Gastroesophageal sphincter (tissue), 4 donors: ENCODE measurements at regions not wholly inside any gene's neighbourhood (a gene's known extent, or its start where the extent isn't known, plus 50 kb on each side); places are given as distances from the start of the nearest gene placed in this dataset.

Experiments used
- ATAC-seq: fragments of 150-250 bp; one replicate; pipeline ENCODE4 v1.9.1; 2016; ENCODE audit warnings: mild to moderate bottlenecking, moderate library complexity
- H3K27ac ChIP-seq, 4 donors: fragments of 200-600 bp; sonication (generic) in 3 of 4; 1 replicate in 3 of 4; 2 replicates in 1 of 4; pipeline ENCODE4 v1.5.1; 2016 to 2019
- H3K27me3 ChIP-seq: fragments of 200-600 bp; sonication (generic); one replicate; pipeline ENCODE4 v1.5.1; 2019
- H3K36me3 ChIP-seq, 2 donors: fragments of 200-600 bp; sonication (generic); one replicate each; pipeline ENCODE4 v1.5.1; 2019; ENCODE audit warnings: control low read depth in 1 of 2
- H3K4me1 ChIP-seq, 3 donors: fragments of 200-600 bp; sonication (generic); 1 replicate in 2 of 3; 2 replicates in 1 of 3; pipeline ENCODE4 v1.5.1; 2016 to 2019; ENCODE audit warnings: control low read depth in 2 of 3
- H3K4me3 ChIP-seq, 2 donors: fragments of 200-600 bp; sonication (generic); one replicate each; pipeline ENCODE4 v1.5.1; 2019; ENCODE audit warnings: mild to moderate bottlenecking in 1 of 2, moderate library complexity in 1 of 2
- H3K9me3 ChIP-seq, 3 donors: fragments of 200-600 bp; sonication (generic); one replicate each; pipeline ENCODE4 v1.5.1; 2017 to 2019; ENCODE audit warnings: control low read depth in 2 of 3
- CTCF ChIP-seq, 4 experiments: fragments of 200-600 bp in 2 of 4; fragments of 450-650 bp in 2 of 4; sonication (generic) in 1 of 4; IDR thresholded peaks; one replicate each; pipeline ENCODE4 v1.5.1; 2017 to 2019; ENCODE audit warnings: antibody characterized with exemption in 4 of 4, mild to moderate bottlenecking in 2 of 4, moderate library complexity in 2 of 4
- EP300 ChIP-seq: sonication (generic); formaldehyde crosslinking; IDR thresholded peaks from one replicate; pipeline ENCODE4 v1.6.1; 2017; ENCODE audit warnings: antibody characterized with exemption, mild to moderate bottlenecking
- POLR2A ChIP-seq, 2 donors: fragments of 450-650 bp; IDR thresholded peaks; one replicate each; pipeline ENCODE4 v1.6.1; 2017; ENCODE audit warnings: antibody characterized with exemption in 2 of 2, mild to moderate bottlenecking in 2 of 2, moderate library complexity in 1 of 2
- POLR2AphosphoS5 ChIP-seq: sonication (generic); formaldehyde crosslinking; IDR thresholded peaks from one replicate; pipeline ENCODE4 v1.6.1; 2017; ENCODE audit warnings: antibody characterized with exemption
- WGBS, 2 donors: methylation state at CpG; one replicate each; pipeline ENCODE4 v1.1.5; 2018; ENCODE audit warnings: low coverage in 1 of 2; 5-methylcytosine and 5-hydroxymethylcytosine counted together

DNA sequence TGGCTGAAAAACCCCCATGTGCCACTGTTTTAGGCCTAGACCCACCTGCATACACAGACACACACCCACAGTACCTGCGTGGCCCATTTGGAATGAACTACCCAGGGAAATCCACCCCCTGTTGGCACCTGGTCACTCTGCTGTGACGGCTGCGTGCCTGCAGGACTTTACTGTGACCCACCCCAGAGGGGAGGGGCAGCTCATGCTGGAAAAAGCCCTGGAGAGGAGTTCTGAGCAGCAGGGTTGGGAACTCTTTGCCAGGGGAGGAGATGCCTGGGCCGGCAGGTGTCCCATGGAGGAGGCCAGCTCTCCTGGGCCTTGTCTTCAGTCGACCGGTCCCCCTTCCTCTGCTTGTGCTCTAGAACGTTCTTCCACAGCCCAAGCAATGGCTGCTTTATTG lies 87.3 kb upstream of the CSF3R start:
- no peak for ATAC-seq
- no peaks in the 10 kb centered on the region for H3K4me1 ChIP-seq
- peaks cover 55% of the 10 kb centered on the region for H3K27me3 ChIP-seq
- 83% methylated on average over 1 of the region's 7 CpGs; no CpG with 5 or more reads in 1 of the 2 donors for WGBS, 2 donors
- TF ChIP-seq POLR2A (IDR thresholded peaks at IDR 0.05) (no peak), CTCF (IDR thresholded peaks at IDR 0.05) (no peak)
- H3K4me3 ChIP-seq, result no peak overlapping the region
- H3K27ac ChIP-seq, result no peak overlapping the region
- H3K36me3 ChIP-seq, result no peaks in the 10 kb centered on the region
- H3K9me3 ChIP-seq, result no peaks in the 10 kb centered on the region

- ATAC-seq, result no peak
- 51 to 76% methylated on average over 5 to 10 of the region's 11 CpGs for WGBS, 2 donors
- no peaks in the 10 kb centered on the region for H3K4me1 ChIP-seq
- H3K27me3 ChIP-seq, result peaks cover 40% of the 10 kb centered on the region
- no peaks in the 10 kb centered on the region for H3K9me3 ChIP-seq
- TF ChIP-seq POLR2AphosphoS5 (no peak), CTCF (IDR thresholded peaks at IDR 0.05) (no peak), POLR2A (IDR thresholded peaks at IDR 0.05) (no peak), EP300 (no peak)
- H3K4me3 ChIP-seq, result no peak overlapping the region
- no peaks in the 10 kb centered on the region for H3K36me3 ChIP-seq
- H3K27ac ChIP-seq, result no peak overlapping the region
Observed at GRCh38 chr1:36567601-36568341, 85.1 kb upstream of the CSF3R start.

DNA sequence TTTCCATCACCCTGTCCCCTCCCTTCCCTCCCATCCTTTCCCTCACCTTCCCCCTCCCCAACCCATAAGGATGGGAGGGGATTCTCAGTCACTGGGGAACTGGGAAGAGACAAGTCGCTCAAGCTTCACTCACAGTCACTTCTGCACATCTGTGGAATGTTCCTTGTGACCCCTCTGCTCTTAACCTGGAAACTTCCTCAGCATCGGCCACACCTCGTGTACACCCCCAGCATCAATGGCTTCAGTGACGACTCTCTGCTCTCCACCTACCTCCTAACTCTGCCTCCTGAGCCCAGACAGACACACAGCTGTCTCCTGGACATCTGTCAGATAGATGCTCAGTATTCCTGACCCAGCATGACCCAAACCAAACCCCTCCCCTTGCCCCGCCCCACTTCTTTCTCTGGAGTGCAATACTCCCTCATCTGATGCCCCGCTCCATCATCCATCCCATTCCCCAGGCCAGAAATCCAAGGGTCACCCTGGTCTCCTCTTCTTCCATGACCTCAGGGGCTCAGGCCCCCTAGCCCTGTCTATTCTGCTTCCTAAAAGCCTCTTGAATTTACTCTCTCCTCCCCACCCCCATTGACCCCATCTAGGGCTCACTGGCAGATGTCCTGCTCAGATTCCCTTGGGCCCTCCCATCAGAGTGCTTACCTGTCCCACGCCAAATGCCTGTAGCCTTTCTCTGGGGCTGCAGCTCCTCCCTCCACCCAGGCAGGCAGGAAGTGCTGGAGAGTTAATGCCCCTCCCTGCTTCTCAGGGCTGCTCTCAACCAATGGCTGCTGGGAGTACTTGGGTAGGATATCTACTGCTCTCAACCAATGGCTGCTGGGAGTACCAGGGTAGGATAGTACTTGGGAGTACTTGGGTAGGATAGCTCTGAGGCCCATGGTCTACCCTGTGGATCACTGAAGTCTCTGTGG lies 83.1 kb upstream of the CSF3R start:
- peaks cover 23% of the 10 kb centered on the region for H3K27me3 ChIP-seq
- no peaks in the 10 kb centered on the region for H3K36me3 ChIP-seq
- no peaks in the 10 kb centered on the region for H3K4me1 ChIP-seq
- WGBS, 2 donors, result 62 to 69% methylated on average over 4 to 5 of the region's 7 CpGs
- TF ChIP-seq CTCF (IDR thresholded peaks at IDR 0.05) (no peak), EP300 (no peak), POLR2A (IDR thresholded peaks at IDR 0.05) (no peak), POLR2AphosphoS5 (no peak)
- H3K9me3 ChIP-seq, result no peaks in the 10 kb centered on the region
- H3K27ac ChIP-seq, result no peak overlapping the region
- no peak overlapping the region for H3K4me3 ChIP-seq
- ATAC-seq, result no peak

DNA sequence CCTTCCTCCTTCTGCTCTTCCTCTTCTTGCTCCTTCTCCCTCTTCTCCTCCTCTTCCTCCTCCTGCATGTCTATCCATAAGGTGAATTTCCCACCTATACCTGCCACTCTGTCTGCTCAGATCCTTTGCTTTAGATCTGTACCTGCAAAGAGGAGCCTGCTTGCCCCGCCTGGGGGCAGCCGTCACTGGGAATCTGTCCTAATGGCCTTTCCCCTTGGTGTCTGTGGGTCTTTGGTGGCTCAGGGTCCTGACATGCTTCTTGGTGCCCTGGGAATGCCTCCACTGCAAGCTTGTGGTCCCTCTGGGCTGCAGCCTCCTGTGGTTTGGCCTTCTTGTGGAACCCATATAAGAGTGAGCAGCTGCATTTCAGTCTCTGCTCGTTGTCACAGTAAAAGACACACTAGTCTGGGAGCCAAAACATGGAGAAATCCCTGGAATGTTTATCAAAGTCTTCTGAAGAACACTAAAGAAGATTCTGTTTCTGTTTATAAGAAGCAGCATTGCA lies 79.5 kb upstream of the CSF3R start:
- WGBS, 2 donors, result 49 to 57% methylated on average over 1 to 3 of the region's 3 CpGs
- no peak for ATAC-seq

More for the DNA sequence above, 79.5 kb upstream of the CSF3R start:
- no peaks in the 10 kb centered on the region for H3K9me3 ChIP-seq
- no peak for TF ChIP-seq POLR2A (IDR thresholded peaks at IDR 0.05)
- no peak for TF ChIP-seq EP300
- TF ChIP-seq POLR2AphosphoS5, result no peak
- TF ChIP-seq CTCF (IDR thresholded peaks at IDR 0.05), result no peak
- H3K27me3 ChIP-seq, result peaks cover 50% of the 10 kb centered on the region
- H3K36me3 ChIP-seq, result no peaks in the 10 kb centered on the region
- no peak overlapping the region for H3K4me3 ChIP-seq
- H3K27ac ChIP-seq, result no peak overlapping the region
- H3K4me1 ChIP-seq, result no peaks in the 10 kb centered on the region
